CD14-positive monocyte (primary cell): ENCODE measurements at regions not wholly inside any gene's neighbourhood (a gene's known extent, or its start where the extent isn't known, plus 50 kb on each side); places are given as distances from the start of the nearest gene placed in this dataset.

Experiments
- DNase-seq, 3 donors: peaks; one replicate each; pipeline ENCODE4 v3.0.0-alpha.2; 2011 to 2022
- H2AFZ ChIP-seq: 2 replicates; pipeline ENCODE4 v1.6.0; 2012; ENCODE audit warnings: mild to moderate bottlenecking, low read depth, low read length, inconsistent platforms; ENCODE audit not compliant: insufficient read depth, poor library complexity, severe bottlenecking
- H3K27ac ChIP-seq, 2 donors: 1 replicate in 1 of 2; 2 replicates in 1 of 2; pipeline ENCODE4 v1.5.1; 2012 to 2013; ENCODE audit warnings: low read length in 2 of 2, control low read depth in 1 of 2, inconsistent platforms in 1 of 2, low read depth in 1 of 2, mild to moderate bottlenecking in 1 of 2
- H3K27me3 ChIP-seq, 2 donors: one replicate each; pipeline versions ENCODE4 v1.6.0 to v1.6.1; 2011 to 2013; ENCODE audit warnings: low read length in 2 of 2; ENCODE audit not compliant: control insufficient read depth in 2 of 2, insufficient read depth in 2 of 2
- H3K36me3 ChIP-seq, 2 donors: replicated peaks in 1 of 2; 1 replicate in 1 of 2; 2 replicates in 1 of 2; pipeline versions ENCODE4 v1.5.1 to v1.6.1; 2012 to 2013; ENCODE audit warnings: low read length in 2 of 2, control low read depth in 1 of 2, inconsistent platforms in 1 of 2, mild to moderate bottlenecking in 1 of 2; ENCODE audit not compliant: insufficient read depth in 2 of 2, control insufficient read depth in 1 of 2
- H3K4me1 ChIP-seq, 2 donors: 1 replicate in 1 of 2; 2 replicates in 1 of 2; pipeline versions ENCODE4 v1.5.1 to v1.6.1; 2012 to 2013; ENCODE audit warnings: low read length in 2 of 2, control low read depth in 1 of 2, inconsistent platforms in 1 of 2, mild to moderate bottlenecking in 1 of 2, moderate library complexity in 1 of 2; ENCODE audit not compliant: insufficient read depth in 2 of 2, control insufficient read depth in 1 of 2
- H3K4me2 ChIP-seq: replicated peaks from 2 replicates; pipeline ENCODE3; 2012; ENCODE audit warnings: low read length, moderate library complexity, mild to moderate bottlenecking; ENCODE audit not compliant: poor library complexity, severe bottlenecking; ENCODE audit errors: extremely low read depth
- H3K4me3 ChIP-seq, 3 experiments: fragments of 200-600 bp in 1 of 3; sonication (generic) in 1 of 3; replicated peaks in 1 of 3; 1 replicate in 2 of 3; 2 replicates in 1 of 3; pipeline ENCODE4 v1.5.1; 2011 to 2013; ENCODE audit warnings: low read length in 3 of 3, mild to moderate bottlenecking in 3 of 3, control low read depth in 2 of 3, low read depth in 2 of 3, inconsistent platforms in 1 of 3, moderate library complexity in 1 of 3
- H3K79me2 ChIP-seq: 2 replicates; pipeline ENCODE4 v1.6.0; 2012; ENCODE audit warnings: mild to moderate bottlenecking, control low read depth, inconsistent platforms, low read length, moderate library complexity; ENCODE audit not compliant: insufficient read depth
- H3K9ac ChIP-seq: 2 replicates; pipeline ENCODE4 v1.6.0; 2017; ENCODE audit warnings: low read length, mild to moderate bottlenecking; ENCODE audit not compliant: insufficient read depth, poor library complexity, severe bottlenecking
- H3K9me3 ChIP-seq, 2 donors: replicated peaks in 1 of 2; 1 replicate in 1 of 2; 2 replicates in 1 of 2; pipeline versions ENCODE4 v1.5.1 to v1.6.1; 2012 to 2013; ENCODE audit warnings: low read length in 2 of 2, control low read depth in 1 of 2; ENCODE audit not compliant: control insufficient read depth in 1 of 2, insufficient read depth in 1 of 2
- H4K20me1 ChIP-seq: 2 replicates; pipeline ENCODE4 v1.6.0; 2012; ENCODE audit warnings: mild to moderate bottlenecking, low read length, control low read depth, moderate library complexity; ENCODE audit not compliant: insufficient read depth
- H3K27ac Mint-ChIP-seq, 7 donors: one replicate each; pipeline ENCODE4 v1.8.0; 2020; ENCODE audit warnings: mild to moderate bottlenecking in 7 of 7, mixed read lengths in 7 of 7, moderate library complexity in 6 of 7, inconsistent platforms in 2 of 7
- H3K27me3 Mint-ChIP-seq, 3 donors: one replicate each; pipeline ENCODE4 v1.8.0; 2021 to 2022; ENCODE audit warnings: low read depth in 3 of 3, mild to moderate bottlenecking in 3 of 3, mixed read lengths in 3 of 3, moderate library complexity in 3 of 3, inconsistent platforms in 1 of 3
- H3K36me3 Mint-ChIP-seq, 2 donors: one replicate each; pipeline ENCODE4 v1.8.0; 2020; ENCODE audit warnings: mixed read lengths in 2 of 2, inconsistent platforms in 1 of 2, mild to moderate bottlenecking in 1 of 2
- H3K4me1 Mint-ChIP-seq: one replicate; pipeline ENCODE4 v1.8.0; 2020; ENCODE audit warnings: mild to moderate bottlenecking, mixed read lengths
- H3K4me3 Mint-ChIP-seq, 2 donors: one replicate each; pipeline ENCODE4 v1.8.0; 2020; ENCODE audit warnings: mild to moderate bottlenecking in 2 of 2, mixed read lengths in 2 of 2, moderate library complexity in 1 of 2
- H3K9me3 Mint-ChIP-seq, 7 donors: one replicate each; pipeline ENCODE4 v1.8.0; 2020 to 2022; ENCODE audit warnings: mixed read lengths in 7 of 7, mild to moderate bottlenecking in 6 of 7, moderate library complexity in 6 of 7, inconsistent platforms in 2 of 7
- whole genome bisulfite sequencing: methylation state at CpG from one replicate; pipeline ENCODE4 v1.1.5; 2013; ENCODE audit warnings: missing lambda C conversion rate; ENCODE audit not compliant: insufficient coverage; 5-methylcytosine and 5-hydroxymethylcytosine counted together
- intact Hi-C, 2 donors: fragments of 100-400 bp; cut with micrococcal nuclease; formaldehyde crosslinking; loops; one replicate each; pipeline versions ENCODE4 v1.15.0 to v1.15.1; 2023
- TF ChIP-seq, protein P1 (sequence below): fragments of 200-600 bp; IDR thresholded peaks from one replicate; pipeline ENCODE4 v1.8.0; 2022; ENCODE audit warnings: antibody characterized with exemption, mild to moderate bottlenecking

DNA sequence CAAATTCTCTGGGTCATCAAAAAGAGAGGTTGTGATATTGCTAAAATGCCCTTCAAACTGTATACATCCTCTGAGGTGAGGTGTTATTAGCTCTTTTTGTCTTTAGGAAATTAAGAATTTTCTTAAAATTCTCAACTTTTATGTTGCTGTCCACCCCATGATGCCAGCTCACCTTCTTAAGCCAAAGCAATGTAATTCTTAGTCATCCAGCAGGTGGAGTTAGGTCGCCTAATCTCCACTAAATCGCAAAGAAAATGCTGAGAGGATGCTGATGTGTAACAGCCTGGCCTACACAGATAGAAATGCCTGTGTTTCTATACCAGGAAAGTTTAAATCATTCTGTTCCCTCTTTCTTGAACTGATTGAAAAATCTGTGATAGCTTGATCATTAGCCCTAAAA, 770.2 kb upstream of the ALCAM start:
- Histone ChIP-seq H3K36me3 (no peaks in the 10 kb centered on the region), H3K27me3 (no peaks in the 10 kb centered on the region), H3K4me2 (no peak overlapping the region), H3K4me1 (no peaks in the 10 kb centered on the region), H3K9me3 (no peaks in the 10 kb centered on the region), H3K4me3 (no peak overlapping the region), H3K79me2 (no peaks in the 10 kb centered on the region), H3K27ac (no peak overlapping the region), H2AFZ (no peak overlapping the region), H3K9ac (no peak overlapping the region), H4K20me1 (no peaks in the 10 kb centered on the region)
- intact Hi-C loops: no loop called here
- no CpG with 5 or more reads among the region's 2 CpGs for WGBS
- Mint-ChIP-seq H3K4me3 (no peak overlapping the region), H3K27me3 (no peaks in the 10 kb centered on the region), H3K4me1 (no peaks in the 10 kb centered on the region), H3K36me3 (no peaks in the 10 kb centered on the region), H3K27ac (no peak overlapping the region), H3K9me3 (no peaks in the 10 kb centered on the region)
- TF ChIP-seq, protein P1, sequence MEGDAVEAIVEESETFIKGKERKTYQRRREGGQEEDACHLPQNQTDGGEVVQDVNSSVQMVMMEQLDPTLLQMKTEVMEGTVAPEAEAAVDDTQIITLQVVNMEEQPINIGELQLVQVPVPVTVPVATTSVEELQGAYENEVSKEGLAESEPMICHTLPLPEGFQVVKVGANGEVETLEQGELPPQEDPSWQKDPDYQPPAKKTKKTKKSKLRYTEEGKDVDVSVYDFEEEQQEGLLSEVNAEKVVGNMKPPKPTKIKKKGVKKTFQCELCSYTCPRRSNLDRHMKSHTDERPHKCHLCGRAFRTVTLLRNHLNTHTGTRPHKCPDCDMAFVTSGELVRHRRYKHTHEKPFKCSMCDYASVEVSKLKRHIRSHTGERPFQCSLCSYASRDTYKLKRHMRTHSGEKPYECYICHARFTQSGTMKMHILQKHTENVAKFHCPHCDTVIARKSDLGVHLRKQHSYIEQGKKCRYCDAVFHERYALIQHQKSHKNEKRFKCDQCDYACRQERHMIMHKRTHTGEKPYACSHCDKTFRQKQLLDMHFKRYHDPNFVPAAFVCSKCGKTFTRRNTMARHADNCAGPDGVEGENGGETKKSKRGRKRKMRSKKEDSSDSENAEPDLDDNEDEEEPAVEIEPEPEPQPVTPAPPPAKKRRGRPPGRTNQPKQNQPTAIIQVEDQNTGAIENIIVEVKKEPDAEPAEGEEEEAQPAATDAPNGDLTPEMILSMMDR: peak; percentile 14
- peak in 1 of 3 donors; percentile 5 for DNase-seq

DNA sequence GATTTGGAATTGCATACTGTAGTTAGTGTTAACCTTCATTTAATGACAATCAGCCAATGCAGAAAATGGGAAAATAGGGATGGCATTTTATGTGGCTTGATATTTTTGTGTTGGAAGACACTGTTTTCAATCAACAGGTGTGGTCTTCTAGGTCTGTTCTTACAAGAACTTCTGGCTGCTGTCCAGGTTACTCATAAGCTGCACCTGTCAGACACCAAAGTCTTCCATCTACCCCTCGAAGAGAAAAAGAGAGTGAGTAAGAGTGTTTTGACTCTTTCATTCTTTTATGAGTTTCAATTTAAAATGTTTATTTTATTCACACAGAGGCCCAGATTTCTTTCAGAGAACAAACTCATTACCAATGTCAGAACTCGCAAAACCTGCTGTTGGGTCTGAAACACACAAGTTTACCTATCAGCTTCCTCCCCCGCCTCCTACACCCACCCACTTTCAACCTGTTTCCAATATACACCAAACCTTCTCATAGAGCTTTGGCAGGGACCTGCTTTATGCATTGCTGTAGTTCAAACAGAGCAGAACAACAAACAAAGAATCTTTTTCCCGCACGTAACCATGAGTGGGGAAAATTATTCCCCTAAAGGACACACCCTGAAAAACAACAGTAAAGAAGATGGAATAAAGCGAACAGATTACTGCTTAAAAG, 767.7 kb upstream of the ALCAM start:
- no peaks in the 10 kb centered on the region for H3K4me1 Mint-ChIP-seq
- H3K79me2 ChIP-seq: no peaks in the 10 kb centered on the region
- TF ChIP-seq, protein P1: no peak
- H3K9me3 ChIP-seq: no peaks in the 10 kb centered on the region
- no peaks in the 10 kb centered on the region for H4K20me1 ChIP-seq
- peaks cover 0 to 2% (median 0%) of the 10 kb centered on the region in 3 donors for H3K27me3 Mint-ChIP-seq
- no peak overlapping the region for H3K27ac ChIP-seq
- no peak for DNase-seq
- H2AFZ ChIP-seq: no peak overlapping the region
- no peaks in the 10 kb centered on the region for H3K4me1 ChIP-seq
- WGBS: 87% methylated on average over 2 of the region's 6 CpGs
- no peak overlapping the region for H3K4me3 Mint-ChIP-seq
- H3K9me3 Mint-ChIP-seq: no peaks in the 10 kb centered on the region
- no peaks in the 10 kb centered on the region for H3K36me3 ChIP-seq
- intact Hi-C loops: no loop called here
- H3K4me3 ChIP-seq: no peak overlapping the region
- no peak overlapping the region for H3K4me2 ChIP-seq
- H3K9ac ChIP-seq: no peak overlapping the region
- H3K27ac Mint-ChIP-seq: no peak overlapping the region
- H3K36me3 Mint-ChIP-seq: no peaks in the 10 kb centered on the region
- H3K27me3 ChIP-seq: no peaks in the 10 kb centered on the region
